ENCODE measurements at regions not wholly inside any gene's neighbourhood (a gene's known extent, or its start where the extent isn't known, plus 50 kb on each side); places are given as distances from the start of the nearest gene placed in this dataset.

GRCh38 chr3:64998317-64998716 lies 310.5 kb upstream of the ADAMTS9 start:
- Histone ChIP-seq H3K36me3 (ENCODE audit: control insufficient read depth in 3 of 3, insufficient read depth in 3 of 3, low read length in 3 of 3) (no peaks in the 10 kb centered on the region), H3K9ac (ENCODE audit: low read depth in 1 of 3, low read length in 3 of 3) (no peak overlapping the region), H3K9me3 (ENCODE audit: control insufficient read depth in 3 of 3, low read length in 3 of 3) (no peaks in the 10 kb centered on the region), H3K4me1 (ENCODE audit: control insufficient read depth in 3 of 3, insufficient read depth in 3 of 3, low read length in 3 of 3) (peaks cover 0 to 7% (median 0%) of the 10 kb centered on the region in 3 donors), H3K27ac (ENCODE audit: low read depth, low read length) (no peak overlapping the region), H3K27me3 (ENCODE audit: control insufficient read depth in 3 of 3, insufficient read depth in 3 of 3, low read length in 3 of 3) (no peaks in the 10 kb centered on the region), H3K4me3 (ENCODE audit: low read length in 3 of 3) (no peak overlapping the region)

- Histone ChIP-seq H3K4me1 (ENCODE audit: control insufficient read depth in 3 of 3, insufficient read depth in 3 of 3, low read length in 3 of 3) (peaks cover 0 to 7% (median 5%) of the 10 kb centered on the region in 3 donors), H3K9ac (ENCODE audit: low read depth in 1 of 3, low read length in 3 of 3) (no peak overlapping the region), H3K27ac (ENCODE audit: low read depth, low read length) (peak overlapping the region; percentile 8), H3K4me3 (ENCODE audit: low read length in 3 of 3) (no peak overlapping the region), H3K36me3 (ENCODE audit: control insufficient read depth in 3 of 3, insufficient read depth in 3 of 3, low read length in 3 of 3) (no peaks in the 10 kb centered on the region), H3K9me3 (ENCODE audit: control insufficient read depth in 3 of 3, low read length in 3 of 3) (no peaks in the 10 kb centered on the region), H3K27me3 (ENCODE audit: control insufficient read depth in 3 of 3, insufficient read depth in 3 of 3, low read length in 3 of 3) (no peaks in the 10 kb centered on the region)
Observed at GRCh38 chr3:64995857-64996551, 308.2 kb upstream of the ADAMTS9 start.

- H3K9me3 ChIP-seq (ENCODE audit: control insufficient read depth in 3 of 3, low read length in 3 of 3): no peaks in the 10 kb centered on the region
- no peaks in the 10 kb centered on the region for H3K36me3 ChIP-seq (ENCODE audit: control insufficient read depth in 3 of 3, insufficient read depth in 3 of 3, low read length in 3 of 3)
- H3K9ac ChIP-seq (ENCODE audit: low read depth in 1 of 3, low read length in 3 of 3): no peak overlapping the region
- H3K27ac ChIP-seq (ENCODE audit: low read depth, low read length): no peak overlapping the region
- H3K4me3 ChIP-seq (ENCODE audit: low read length in 3 of 3): no peak overlapping the region
- H3K4me1 ChIP-seq (ENCODE audit: control insufficient read depth in 3 of 3, insufficient read depth in 3 of 3, low read length in 3 of 3): peaks cover 0 to 7% (median 5%) of the 10 kb centered on the region in 3 donors
- H3K27me3 ChIP-seq (ENCODE audit: control insufficient read depth in 3 of 3, insufficient read depth in 3 of 3, low read length in 3 of 3): no peaks in the 10 kb centered on the region
Observed at GRCh38 chr3:64993781-64994180, 306.0 kb upstream of the ADAMTS9 start.

GRCh38 chr3:64992530-64993285 lies 304.9 kb upstream of the ADAMTS9 start:
- Histone ChIP-seq H3K9me3 (ENCODE audit: control insufficient read depth in 3 of 3, low read length in 3 of 3) (no peaks in the 10 kb centered on the region), H3K4me3 (ENCODE audit: low read length in 3 of 3) (no peak overlapping the region), H3K36me3 (ENCODE audit: control insufficient read depth in 3 of 3, insufficient read depth in 3 of 3, low read length in 3 of 3) (no peaks in the 10 kb centered on the region), H3K27me3 (ENCODE audit: control insufficient read depth in 3 of 3, insufficient read depth in 3 of 3, low read length in 3 of 3) (no peaks in the 10 kb centered on the region), H3K27ac (ENCODE audit: low read depth, low read length) (no peak overlapping the region), H3K9ac (ENCODE audit: low read depth in 1 of 3, low read length in 3 of 3) (no peak overlapping the region), H3K4me1 (ENCODE audit: control insufficient read depth in 3 of 3, insufficient read depth in 3 of 3, low read length in 3 of 3) (peaks cover 0 to 7% (median 5%) of the 10 kb centered on the region in 3 donors)

GRCh38 chr3:64988188-64988587 lies 300.4 kb upstream of the ADAMTS9 start:
- H3K27ac ChIP-seq (ENCODE audit: low read depth, low read length): no peak overlapping the region
- H3K9me3 ChIP-seq (ENCODE audit: control insufficient read depth in 3 of 3, low read length in 3 of 3): no peaks in the 10 kb centered on the region
- H3K4me3 ChIP-seq (ENCODE audit: low read length in 3 of 3): no peak overlapping the region
- peaks cover 0 to 5% (median 0%) of the 10 kb centered on the region in 3 donors for H3K4me1 ChIP-seq (ENCODE audit: control insufficient read depth in 3 of 3, insufficient read depth in 3 of 3, low read length in 3 of 3)
- H3K27me3 ChIP-seq (ENCODE audit: control insufficient read depth in 3 of 3, insufficient read depth in 3 of 3, low read length in 3 of 3): no peaks in the 10 kb centered on the region
- no peaks in the 10 kb centered on the region for H3K36me3 ChIP-seq (ENCODE audit: control insufficient read depth in 3 of 3, insufficient read depth in 3 of 3, low read length in 3 of 3)
- no peak overlapping the region for H3K9ac ChIP-seq (ENCODE audit: low read depth in 1 of 3, low read length in 3 of 3)

- peaks cover 0 to 3% (median 0%) of the 10 kb centered on the region in 3 donors for H3K4me1 ChIP-seq (ENCODE audit: control insufficient read depth in 3 of 3, insufficient read depth in 3 of 3, low read length in 3 of 3)
- H3K27ac ChIP-seq (ENCODE audit: low read depth, low read length): no peak overlapping the region
- no peak overlapping the region for H3K9ac ChIP-seq (ENCODE audit: low read depth in 1 of 3, low read length in 3 of 3)
- no peaks in the 10 kb centered on the region for H3K27me3 ChIP-seq (ENCODE audit: control insufficient read depth in 3 of 3, insufficient read depth in 3 of 3, low read length in 3 of 3)
- no peaks in the 10 kb centered on the region for H3K9me3 ChIP-seq (ENCODE audit: control insufficient read depth in 3 of 3, low read length in 3 of 3)
- H3K36me3 ChIP-seq (ENCODE audit: control insufficient read depth in 3 of 3, insufficient read depth in 3 of 3, low read length in 3 of 3): no peaks in the 10 kb centered on the region
- H3K4me3 ChIP-seq (ENCODE audit: low read length in 3 of 3): no peak overlapping the region
Observed at GRCh38 chr3:64987726-64988125, 299.9 kb upstream of the ADAMTS9 start.

GRCh38 chr3:64985072-64985471 lies 297.3 kb upstream of the ADAMTS9 start:
- Histone ChIP-seq H3K9ac (ENCODE audit: low read depth in 1 of 3, low read length in 3 of 3) (no peak overlapping the region), H3K4me1 (ENCODE audit: control insufficient read depth in 3 of 3, insufficient read depth in 3 of 3, low read length in 3 of 3) (no peaks in the 10 kb centered on the region), H3K36me3 (ENCODE audit: control insufficient read depth in 3 of 3, insufficient read depth in 3 of 3, low read length in 3 of 3) (no peaks in the 10 kb centered on the region), H3K27me3 (ENCODE audit: control insufficient read depth in 3 of 3, insufficient read depth in 3 of 3, low read length in 3 of 3) (no peaks in the 10 kb centered on the region), H3K4me3 (ENCODE audit: low read length in 3 of 3) (no peak overlapping the region), H3K27ac (ENCODE audit: low read depth, low read length) (no peak overlapping the region), H3K9me3 (ENCODE audit: control insufficient read depth in 3 of 3, low read length in 3 of 3) (no peaks in the 10 kb centered on the region)

- Histone ChIP-seq H3K4me3 (ENCODE audit: low read length in 3 of 3) (no peak overlapping the region), H3K27me3 (ENCODE audit: control insufficient read depth in 3 of 3, insufficient read depth in 3 of 3, low read length in 3 of 3) (no peaks in the 10 kb centered on the region), H3K9me3 (ENCODE audit: control insufficient read depth in 3 of 3, low read length in 3 of 3) (no peaks in the 10 kb centered on the region), H3K27ac (ENCODE audit: low read depth, low read length) (no peak overlapping the region), H3K4me1 (ENCODE audit: control insufficient read depth in 3 of 3, insufficient read depth in 3 of 3, low read length in 3 of 3) (no peaks in the 10 kb centered on the region), H3K36me3 (ENCODE audit: control insufficient read depth in 3 of 3, insufficient read depth in 3 of 3, low read length in 3 of 3) (no peaks in the 10 kb centered on the region), H3K9ac (ENCODE audit: low read depth in 1 of 3, low read length in 3 of 3) (no peak overlapping the region)
Observed at GRCh38 chr3:64983583-64984359, 296.0 kb upstream of the ADAMTS9 start.

GRCh38 chr3:64977308-64978100 lies 289.7 kb upstream of the ADAMTS9 start:
- Histone ChIP-seq H3K9me3 (ENCODE audit: control insufficient read depth in 3 of 3, low read length in 3 of 3) (no peaks in the 10 kb centered on the region), H3K27me3 (ENCODE audit: control insufficient read depth in 3 of 3, insufficient read depth in 3 of 3, low read length in 3 of 3) (no peaks in the 10 kb centered on the region), H3K27ac (ENCODE audit: low read depth, low read length) (no peak overlapping the region), H3K9ac (ENCODE audit: low read depth in 1 of 3, low read length in 3 of 3) (no peak overlapping the region), H3K4me3 (ENCODE audit: low read length in 3 of 3) (peak overlapping the region in 1 of 3 donors; percentile 20), H3K36me3 (ENCODE audit: control insufficient read depth in 3 of 3, insufficient read depth in 3 of 3, low read length in 3 of 3) (no peaks in the 10 kb centered on the region), H3K4me1 (ENCODE audit: control insufficient read depth in 3 of 3, insufficient read depth in 3 of 3, low read length in 3 of 3) (peaks cover 0 to 16% (median 0%) of the 10 kb centered on the region in 3 donors)
